H1 (cell line): ENCODE measurements at regions not wholly inside any gene's neighbourhood (a gene's known extent, or its start where the extent isn't known, plus 50 kb on each side); places are given as distances from the start of the nearest gene placed in this dataset.

Experiments
- CTCF ChIA-PET: fragments of 300-600 bp; sonication (Branson Sonifier 250); formaldehyde crosslinking; loops from one replicate; lab custom pipeline; 2021; ENCODE audit not compliant: partially characterized antibody; lab: Charles Lee
- POLR2A ChIA-PET: fragments of 300-600 bp; sonication (Branson Sonifier 250); formaldehyde crosslinking; loops from one replicate; lab custom pipeline; 2021; ENCODE audit warnings: inconsistent platforms; ENCODE audit not compliant: partially characterized antibody; lab: Charles Lee
- DNase-seq, 2 experiments: peaks; one replicate each; pipeline versions ENCODE4 v3.0.0 to v3.0.0-alpha.2; 2010 to 2022; ENCODE audit warnings: low spot score in 2 of 2, low read depth in 1 of 2, mixed read lengths in 1 of 2
- FAIRE-seq: peaks from 2 replicates; lab custom pipeline; 2011; peaks lifted over from hg19 to GRCh38; lab: Jason Lieb, UNC
- H2AFZ ChIP-seq: 2 replicates; pipeline ENCODE4 v1.8.1; 2012; ENCODE audit warnings: low read length, inconsistent platforms
- H2AK5ac ChIP-seq: 2 replicates; pipeline ENCODE4 v1.6.1; 2013; ENCODE audit warnings: low read depth, low read length
- H2BK120ac ChIP-seq: replicated peaks from 2 replicates; pipeline ENCODE3; 2013; ENCODE audit warnings: low read depth, low read length, inconsistent platforms
- H2BK12ac ChIP-seq: 2 replicates; pipeline ENCODE4 v1.6.1; 2013; ENCODE audit warnings: low read depth, low read length
- H2BK15ac ChIP-seq: 2 replicates; pipeline ENCODE4 v1.6.1; 2013; ENCODE audit warnings: low read length
- H2BK20ac ChIP-seq: 2 replicates; pipeline ENCODE4 v1.6.1; 2013; ENCODE audit warnings: low read length
- H2BK5ac ChIP-seq: 2 replicates; pipeline ENCODE4 v1.6.1; 2013; ENCODE audit warnings: low read depth, low read length
- H3K14ac ChIP-seq: 2 replicates; pipeline ENCODE4 v1.6.1; 2013; ENCODE audit warnings: inconsistent platforms; ENCODE audit not compliant: insufficient read length
- H3K18ac ChIP-seq: 2 replicates; pipeline ENCODE4 v1.6.1; 2013; ENCODE audit warnings: low read length; ENCODE audit errors: extremely low read depth
- H3K23ac ChIP-seq: 2 replicates; pipeline ENCODE4 v1.6.1; 2013; ENCODE audit warnings: inconsistent platforms; ENCODE audit not compliant: insufficient read length
- H3K23me2 ChIP-seq: 2 replicates; pipeline ENCODE4 v1.6.1; 2013; ENCODE audit warnings: low read depth, low read length
- H3K27ac ChIP-seq: 2 replicates; pipeline ENCODE4 v1.6.1; 2011; ENCODE audit warnings: low read depth, low read length, inconsistent platforms
- H3K27me3 ChIP-seq, 4 experiments: replicated peaks in 1 of 4; 1 replicate in 1 of 4; 2 replicates in 3 of 4; pipeline versions ENCODE4 v1.6.1 to v1.8.1; 2011 to 2013; ENCODE audit warnings: low read length in 3 of 4, mild to moderate bottlenecking in 3 of 4, inconsistent platforms in 2 of 4, mixed read lengths in 2 of 4, moderate library complexity in 1 of 4; ENCODE audit not compliant: control insufficient read depth in 3 of 4, insufficient read depth in 3 of 4; ENCODE audit errors: extremely low read depth in 1 of 4
- H3K36me3 ChIP-seq, 4 experiments: 2 replicates each; pipeline versions ENCODE4 v1.6.1 to v1.8.1; 2011 to 2013; ENCODE audit warnings: mild to moderate bottlenecking in 4 of 4, low read length in 3 of 4, moderate library complexity in 2 of 4, control low read depth in 1 of 4, inconsistent platforms in 1 of 4; ENCODE audit not compliant: insufficient read depth in 4 of 4, control insufficient read depth in 2 of 4
- H3K4ac ChIP-seq: replicated peaks from 2 replicates; pipeline ENCODE3; 2013; ENCODE audit warnings: low read length, low read depth, mixed read lengths, inconsistent platforms; ENCODE audit not compliant: insufficient read length
- H3K4me1 ChIP-seq, 4 experiments: replicated peaks in 1 of 4; 1 replicate in 1 of 4; 2 replicates in 3 of 4; pipeline versions ENCODE4 v1.6.1 to v1.8.1; 2011 to 2013; ENCODE audit warnings: low read length in 3 of 4, inconsistent platforms in 2 of 4, mixed read lengths in 1 of 4; ENCODE audit not compliant: insufficient read depth in 4 of 4, control insufficient read depth in 3 of 4
- H3K4me2 ChIP-seq, 2 experiments: 2 replicates each; pipeline versions ENCODE4 v1.6.1 to v1.8.1; 2011 to 2013; ENCODE audit warnings: low read depth in 2 of 2, low read length in 2 of 2, control low read depth in 1 of 2, inconsistent platforms in 1 of 2, mild to moderate bottlenecking in 1 of 2; ENCODE audit not compliant: insufficient read depth in 1 of 2
- H3K4me3 ChIP-seq, 4 experiments: fragments of 200-600, 300-600 bp in 1 of 4; sonication (generic), shearing (Covaris generic), sonication (Bioruptor Twin) in 1 of 4; 2 replicates each; pipeline versions ENCODE4 v1.5.1 to v1.8.1; 2011 to 2016; ENCODE audit warnings: low read length in 4 of 4, low read depth in 3 of 4, control low read depth in 2 of 4, inconsistent platforms in 2 of 4, mild to moderate bottlenecking in 2 of 4, mixed read lengths in 1 of 4, moderate library complexity in 1 of 4; ENCODE audit not compliant: insufficient read depth in 2 of 4; ENCODE audit errors: extremely low read depth in 1 of 4
- H3K56ac ChIP-seq: replicated peaks from 2 replicates; pipeline ENCODE3; 2013; ENCODE audit warnings: low read depth, mild to moderate bottlenecking, mixed read lengths, low read length, inconsistent platforms; ENCODE audit not compliant: insufficient read length
- H3K79me1 ChIP-seq: 2 replicates; pipeline ENCODE4 v1.6.1; 2013; ENCODE audit warnings: low read depth, low read length, control low read depth
- H3K79me2 ChIP-seq, 2 experiments: 2 replicates each; pipeline versions ENCODE4 v1.6.1 to v1.8.1; 2012 to 2013; ENCODE audit warnings: low read length in 2 of 2, mild to moderate bottlenecking in 2 of 2, inconsistent platforms in 1 of 2; ENCODE audit not compliant: insufficient read depth in 2 of 2, control insufficient read depth in 1 of 2
- H3K9ac ChIP-seq, 4 experiments: replicated peaks in 1 of 4; 1 replicate in 1 of 4; 2 replicates in 3 of 4; pipeline versions ENCODE4 v1.6.1 to v1.8.1; 2011 to 2013; ENCODE audit warnings: low read depth in 3 of 4, low read length in 3 of 4, control low read depth in 2 of 4, mild to moderate bottlenecking in 2 of 4, moderate library complexity in 2 of 4, inconsistent platforms in 1 of 4; ENCODE audit errors: extremely low read depth in 1 of 4
- H3K9me3 ChIP-seq, 2 experiments: 2 replicates each; pipeline versions ENCODE4 v1.6.1 to v1.8.1; 2012 to 2013; ENCODE audit warnings: mild to moderate bottlenecking in 2 of 2, moderate library complexity in 2 of 2, control low read depth in 1 of 2, inconsistent platforms in 1 of 2, low read depth in 1 of 2, low read length in 1 of 2, mixed read lengths in 1 of 2; ENCODE audit not compliant: insufficient read depth in 2 of 2
- H4K20me1 ChIP-seq, 2 experiments: replicated peaks in 1 of 2; 2 replicates each; pipeline versions ENCODE3 to v1.8.1; 2011 to 2013; ENCODE audit warnings: inconsistent platforms in 2 of 2, low read length in 2 of 2, mild to moderate bottlenecking in 1 of 2; ENCODE audit not compliant: insufficient read depth in 2 of 2, control insufficient read depth in 1 of 2
- H4K5ac ChIP-seq: 2 replicates; pipeline ENCODE4 v1.6.1; 2013; ENCODE audit warnings: low read length, low read depth, mixed read lengths, inconsistent platforms; ENCODE audit not compliant: insufficient read length
- H4K8ac ChIP-seq: 2 replicates; pipeline ENCODE4 v1.8.0; 2013; ENCODE audit warnings: mild to moderate bottlenecking, moderate library complexity, low read length, inconsistent platforms; ENCODE audit not compliant: insufficient read depth; ENCODE audit errors: extremely low read depth
- H4K91ac ChIP-seq: replicated peaks from 2 replicates; pipeline ENCODE3; 2013; ENCODE audit warnings: low read length, mixed read lengths, inconsistent platforms; ENCODE audit not compliant: insufficient read length
- ASH2L ChIP-seq: fragments of 200-600, 300-600 bp; sonication (generic); IDR thresholded peaks from one replicate; pipeline ENCODE4 v1.7.1; 2017; ENCODE audit warnings: low read length
- CREB1 ChIP-seq: IDR thresholded peaks from 2 replicates; pipeline ENCODE4 v1.6.1; 2012; ENCODE audit warnings: inconsistent platforms
- CTCF ChIP-seq, 3 experiments: IDR thresholded peaks; 1 replicate in 2 of 3; 2 replicates in 1 of 3; pipeline versions ENCODE4 v1.5.1 to v1.6.1; 2011; ENCODE audit warnings: low read length in 3 of 3, mild to moderate bottlenecking in 3 of 3, inconsistent platforms in 2 of 3, low read depth in 1 of 3, moderate library complexity in 1 of 3; ENCODE audit not compliant: insufficient read depth in 1 of 3; ENCODE audit errors: control extremely low read depth in 1 of 3
- EP300 ChIP-seq, 2 experiments: IDR thresholded peaks; 1 replicate in 1 of 2; 2 replicates in 1 of 2; pipeline ENCODE4 v1.6.1; 2011 to 2012; ENCODE audit warnings: low read depth in 2 of 2, low read length in 2 of 2, mild to moderate bottlenecking in 2 of 2, borderline replicate concordance in 1 of 2, inconsistent platforms in 1 of 2, moderate library complexity in 1 of 2
- HDAC6 ChIP-seq: IDR thresholded peaks from one replicate; pipeline ENCODE4 v1.7.1; 2012; ENCODE audit warnings: low read depth, mild to moderate bottlenecking, inconsistent platforms, low read length, moderate library complexity
- RNF2 ChIP-seq: fragments of 200-900, 300-1000 bp; sonication (generic); IDR thresholded peaks from 2 replicates; pipeline ENCODE4 v1.7.1; 2016; ENCODE audit warnings: borderline replicate concordance, low read depth, mild to moderate bottlenecking, antibody characterized with exemption, low read length; ENCODE audit not compliant: poor library complexity, severe bottlenecking; ENCODE audit errors: missing control alignments
- SAP30 ChIP-seq: fragments of 300-600 bp; sonication (generic); IDR thresholded peaks from 2 replicates; pipeline ENCODE4 v1.7.1; 2012; ENCODE audit warnings: low read length, moderate library complexity, mild to moderate bottlenecking, inconsistent platforms; ENCODE audit not compliant: insufficient read depth, insufficient replicate concordance
- TAF1 ChIP-seq: IDR thresholded peaks from 2 replicates; pipeline ENCODE4 v1.6.1; 2011; ENCODE audit warnings: mild to moderate bottlenecking, low read depth, low read length
- TAF7 ChIP-seq: optimal IDR thresholded peaks from 2 replicates; pipeline ENCODE3; 2011; ENCODE audit warnings: low read depth, mild to moderate bottlenecking, inconsistent platforms, low read length, moderate library complexity, borderline replicate concordance
- WGBS, 2 experiments: shearing (Covaris generic) in 1 of 2; methylation state at CpG; one replicate each; pipeline versions ENCODE4 v1.1.6 to v1.1.7; 2013 to 2015; ENCODE audit warnings: low lambda C conversion rate in 2 of 2, mixed read lengths in 2 of 2, inconsistent platforms in 1 of 2, low coverage in 1 of 2, missing lambda C conversion rate in 1 of 2; ENCODE audit not compliant: insufficient replicate concordance in 2 of 2, insufficient coverage in 1 of 2, insufficient read length in 1 of 2; ENCODE audit errors: extremely low coverage in 1 of 2, missing lambda C conversion rate in 1 of 2; 5-methylcytosine and 5-hydroxymethylcytosine counted together

- peak overlapping the region; percentile 48; the same call in 1 of the 2 replicates for H3K18ac ChIP-seq
- H3K56ac ChIP-seq: no peak overlapping the region
- peak overlapping the region; percentile 18; the same call in 1 of the 2 replicates for H4K8ac ChIP-seq
- H3K27ac ChIP-seq: no peak overlapping the region
- no peak overlapping the region for H3K14ac ChIP-seq
- peaks cover 0 to 6% (median 3%) of the 10 kb centered on the region in 4 experiments; a peak in 4 of 7 replicates for H3K27me3 ChIP-seq
- no peak overlapping the region for H2BK12ac ChIP-seq
- POLR2A ChIA-PET: no interaction called here
- no peak for FAIRE-seq
- H3K23ac ChIP-seq: no peak overlapping the region
- no peak overlapping the region for H2BK15ac ChIP-seq
- peak overlapping the region in 1 of 4 experiments; percentile 58; a peak in 2 of 7 replicates for H3K9ac ChIP-seq
- peak overlapping the region; percentile 28 to 95 for H3K4me2 ChIP-seq
- H3K79me2 ChIP-seq: no peaks in the 10 kb centered on the region
- H4K91ac ChIP-seq: no peak overlapping the region
- H3K79me1 ChIP-seq: no peaks in the 10 kb centered on the region
- no peak overlapping the region for H4K5ac ChIP-seq
- no peaks in the 10 kb centered on the region for H4K20me1 ChIP-seq
- peak overlapping the region; percentile 26 to 63 (median 57); a peak in 7 of 8 replicates for H3K4me3 ChIP-seq
- CTCF ChIA-PET: interaction anchor here (0.6 to 4.3 kb wide), 94 partner anchors 8 to 492 kb away, joined by 3 to 67 read pairs (median 4); partner anchors contain the start of gene GHRL
- peak; percentile 63 to 91 for DNase-seq
- H2BK120ac ChIP-seq: no peak overlapping the region
- no peaks in the 10 kb centered on the region for H3K4me1 ChIP-seq
- H2BK20ac ChIP-seq: no peak overlapping the region
- H2BK5ac ChIP-seq: no peak overlapping the region; the same call in 1 of the 2 replicates
- 0 out of 4 replicates have a peak, but pooled peaks cover 2% of the 10 kb centered on the region in 2 experiments for H3K9me3 ChIP-seq
- H3K23me2 ChIP-seq: no peaks in the 10 kb centered on the region
- WGBS, 2 experiments: 8% methylated on average over 28 of the region's 30 CpGs; no CpG with 5 or more reads in 1 of the 2 experiments
- peak overlapping the region; percentile 97; the same call in 1 of the 2 replicates for H2AFZ ChIP-seq
- H3K4ac ChIP-seq: peak overlapping the region; percentile 57
- no peak overlapping the region for H2AK5ac ChIP-seq
- H3K36me3 ChIP-seq: no peaks in the 10 kb centered on the region
- no peak for TF ChIP-seq EP300 (IDR thresholded peaks at IDR 0.05; ENCODE audit: borderline replicate concordance in 1 of 2, low read depth in 2 of 2, low read length in 2 of 2)
- no peak for TF ChIP-seq RNF2
- no peak for TF ChIP-seq HDAC6
- no peak for TF ChIP-seq SAP30
- TF ChIP-seq ASH2L: peak; percentile 50
- no peak for TF ChIP-seq TAF7
- TF ChIP-seq CREB1: no peak
- TF ChIP-seq TAF1: no peak
- peak; percentile 53 to 68 (median 64) for TF ChIP-seq CTCF (IDR thresholded peaks at IDR 0.05; ENCODE audit: control extremely low read depth in 1 of 3, insufficient read depth in 1 of 3, low read depth in 1 of 3, low read length in 3 of 3)
These were observed 77.2 kb upstream of the SLC6A11 start for GRCh38 chr3:10738688-10739372.
